IPS-20b (cell line): ENCODE measurements at regions not wholly inside any gene's neighbourhood (a gene's known extent, or its start where the extent isn't known, plus 50 kb on each side); places are given as distances from the start of the nearest gene placed in this dataset.

Source experiments
- H3K27ac ChIP-seq: one replicate; pipeline ENCODE4 v1.5.1; 2013; ENCODE audit warnings: low read length
- H3K27me3 ChIP-seq: 2 replicates; pipeline ENCODE4 v1.6.1; 2013; ENCODE audit warnings: mild to moderate bottlenecking, low read length, inconsistent platforms; ENCODE audit not compliant: insufficient read depth
- H3K36me3 ChIP-seq: 2 replicates; pipeline ENCODE4 v1.6.1; 2013; ENCODE audit warnings: low read depth, mild to moderate bottlenecking, inconsistent platforms, low read length, moderate library complexity; ENCODE audit not compliant: insufficient read depth
- H3K4me1 ChIP-seq: 2 replicates; pipeline ENCODE4 v1.6.1; 2013; ENCODE audit warnings: mild to moderate bottlenecking, control low read depth, inconsistent platforms, low read length, moderate library complexity; ENCODE audit not compliant: insufficient read depth
- H3K4me3 ChIP-seq: 2 replicates; pipeline ENCODE4 v1.5.1; 2013; ENCODE audit warnings: mild to moderate bottlenecking, low read length, inconsistent platforms
- H3K9ac ChIP-seq: 2 replicates; pipeline ENCODE4 v1.6.1; 2013; ENCODE audit warnings: low read depth, mild to moderate bottlenecking, inconsistent platforms, low read length, moderate library complexity
- H3K9me3 ChIP-seq: 2 replicates; pipeline ENCODE4 v1.6.1; 2013; ENCODE audit warnings: mild to moderate bottlenecking, low read depth, low read length, inconsistent platforms; ENCODE audit not compliant: insufficient read depth

DNA sequence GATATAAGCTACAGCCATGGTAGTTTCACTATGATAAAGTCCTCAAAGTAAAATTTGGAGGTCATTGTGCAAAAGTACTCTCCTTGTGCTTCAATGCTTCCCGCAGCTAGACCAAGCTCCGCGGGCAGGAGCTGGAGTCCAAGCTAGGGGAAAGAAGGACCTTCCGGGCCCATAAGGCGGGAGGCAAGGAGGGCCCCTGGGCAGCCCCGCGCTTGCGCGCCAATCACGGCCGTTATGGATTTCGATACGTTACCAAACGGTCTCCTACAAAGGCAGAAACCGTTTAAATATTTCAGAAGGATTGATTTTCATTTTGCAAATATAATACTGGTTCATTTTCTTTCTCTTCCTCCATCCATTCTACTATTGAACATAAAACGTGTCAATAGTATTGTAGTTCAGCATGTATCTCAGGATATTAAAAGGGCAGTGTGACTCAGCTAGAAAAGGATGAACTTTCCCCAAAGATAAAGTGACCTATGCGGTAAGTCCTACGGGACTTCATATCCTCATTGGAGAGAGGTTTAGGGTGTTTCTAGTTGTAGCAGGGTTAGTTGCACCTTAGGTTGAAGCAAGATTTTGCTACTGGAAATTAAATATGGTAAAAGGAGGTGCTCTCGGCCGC is 128.0 kb downstream of the KIF20B start:
- H3K27me3 ChIP-seq: no peaks in the 10 kb centered on the region

DNA sequence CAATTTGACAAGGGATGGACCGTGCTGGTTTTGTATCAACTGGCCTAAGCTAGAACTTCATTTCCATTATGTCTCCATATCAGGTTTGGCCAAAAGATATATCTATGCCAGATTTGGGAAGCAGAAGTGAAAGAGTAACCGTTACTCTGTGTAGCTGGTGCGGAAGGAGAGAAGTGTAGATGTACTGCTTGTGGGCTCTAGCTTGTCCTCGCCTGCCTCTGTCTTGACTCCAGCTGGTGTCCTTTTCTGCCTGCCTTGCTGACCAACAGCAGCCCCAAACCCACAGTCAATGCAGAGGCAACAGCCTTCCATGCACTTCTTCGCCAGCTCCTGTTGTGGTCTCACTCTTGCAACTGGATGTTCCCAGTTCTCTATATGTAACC is 128.5 kb downstream of the KIF20B start:
- Histone ChIP-seq H3K9me3 (no peaks in the 10 kb centered on the region), H3K27me3 (no peaks in the 10 kb centered on the region), H3K9ac (no peak overlapping the region), H3K27ac (no peak overlapping the region), H3K4me1 (no peaks in the 10 kb centered on the region), H3K36me3 (no peaks in the 10 kb centered on the region), H3K4me3 (no peak overlapping the region)

More for the DNA sequence above, 128.0 kb downstream of the KIF20B start:
- no peak overlapping the region for H3K4me3 ChIP-seq
- no peak overlapping the region for H3K9ac ChIP-seq
- H3K36me3 ChIP-seq: no peaks in the 10 kb centered on the region
- H3K9me3 ChIP-seq: no peaks in the 10 kb centered on the region
- H3K4me1 ChIP-seq: no peaks in the 10 kb centered on the region
- H3K27ac ChIP-seq: no peak overlapping the region

DNA sequence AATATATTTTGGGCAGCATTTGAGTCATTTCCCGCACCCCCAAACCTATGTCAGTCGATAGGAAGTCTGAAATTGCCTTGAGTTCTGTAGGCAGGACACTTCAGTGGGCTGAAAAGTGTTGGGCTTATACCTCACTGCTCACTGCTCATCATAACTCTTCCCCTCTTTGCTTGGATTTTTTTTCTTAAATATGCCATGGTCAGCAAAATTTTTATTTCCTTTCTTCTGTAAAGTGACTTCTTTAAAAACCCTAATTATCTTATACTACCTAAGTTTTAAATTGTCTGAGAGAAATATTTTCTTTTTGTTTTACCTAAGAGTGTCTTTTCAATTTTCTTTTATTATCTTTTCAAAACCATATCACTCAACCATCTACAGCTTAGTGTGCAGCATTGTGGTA is 129.2 kb downstream of the KIF20B start:
- Histone ChIP-seq H3K4me3 (no peak overlapping the region), H3K9ac (no peak overlapping the region), H3K27ac (no peak overlapping the region), H3K9me3 (no peaks in the 10 kb centered on the region), H3K27me3 (no peaks in the 10 kb centered on the region), H3K36me3 (no peaks in the 10 kb centered on the region), H3K4me1 (no peaks in the 10 kb centered on the region)

- H3K27ac ChIP-seq: no peak overlapping the region
- H3K4me1 ChIP-seq: no peaks in the 10 kb centered on the region
- no peaks in the 10 kb centered on the region for H3K36me3 ChIP-seq
- H3K9ac ChIP-seq: no peak overlapping the region
- H3K4me3 ChIP-seq: no peak overlapping the region
- no peaks in the 10 kb centered on the region for H3K27me3 ChIP-seq
- H3K9me3 ChIP-seq: no peaks in the 10 kb centered on the region
Measured at GRCh38 chr10:89836840-89837164, 135.4 kb downstream of the KIF20B start.

DNA sequence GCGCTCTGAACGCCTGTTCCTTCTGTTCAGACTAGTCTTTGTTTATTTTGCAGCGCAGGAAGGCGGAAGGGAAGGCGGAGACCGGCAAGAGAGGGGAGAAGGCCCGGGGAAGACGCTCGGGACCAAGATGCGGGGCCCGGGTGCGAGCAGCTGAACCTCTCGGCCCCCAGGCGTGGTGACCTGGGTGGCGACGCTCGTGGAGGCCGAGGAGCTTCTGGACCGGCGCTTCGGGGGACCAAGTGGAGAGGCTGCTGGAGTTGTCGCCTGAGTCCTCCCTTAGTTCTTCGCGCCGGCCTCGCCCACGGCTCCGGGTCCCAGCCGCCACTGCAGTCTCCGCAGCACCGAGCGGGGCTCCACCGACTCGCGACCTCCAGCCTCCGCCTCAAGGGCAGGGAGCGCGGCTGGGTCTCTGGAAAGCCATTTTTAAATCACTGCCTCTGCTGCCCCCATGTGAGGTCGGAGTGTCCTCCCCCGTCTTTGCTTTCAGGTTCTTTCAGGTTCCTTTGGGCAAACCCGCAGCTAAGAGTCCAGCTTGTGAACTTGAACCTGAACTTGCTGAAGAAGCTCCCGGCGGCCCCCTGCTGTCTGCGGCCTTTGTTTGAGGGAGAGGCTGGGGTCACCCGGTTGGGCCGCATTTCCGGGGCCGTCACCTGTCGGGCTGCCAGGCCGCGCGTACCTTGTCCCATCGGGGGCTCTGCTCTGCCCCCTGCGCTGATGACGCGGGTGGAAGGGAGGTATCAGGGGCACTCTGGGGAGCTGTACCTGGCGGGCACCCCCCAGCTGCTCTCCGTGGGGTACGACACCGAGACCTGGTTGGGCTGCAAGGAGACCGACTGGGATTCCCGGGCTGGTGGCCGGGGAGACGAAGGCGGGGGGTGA is 136.0 kb downstream of the KIF20B start:
- H3K9ac ChIP-seq: no peak overlapping the region
- no peaks in the 10 kb centered on the region for H3K27me3 ChIP-seq
- no peaks in the 10 kb centered on the region for H3K9me3 ChIP-seq
- H3K4me3 ChIP-seq: no peak overlapping the region
- no peaks in the 10 kb centered on the region for H3K36me3 ChIP-seq
- no peaks in the 10 kb centered on the region for H3K4me1 ChIP-seq
- H3K27ac ChIP-seq: no peak overlapping the region

DNA sequence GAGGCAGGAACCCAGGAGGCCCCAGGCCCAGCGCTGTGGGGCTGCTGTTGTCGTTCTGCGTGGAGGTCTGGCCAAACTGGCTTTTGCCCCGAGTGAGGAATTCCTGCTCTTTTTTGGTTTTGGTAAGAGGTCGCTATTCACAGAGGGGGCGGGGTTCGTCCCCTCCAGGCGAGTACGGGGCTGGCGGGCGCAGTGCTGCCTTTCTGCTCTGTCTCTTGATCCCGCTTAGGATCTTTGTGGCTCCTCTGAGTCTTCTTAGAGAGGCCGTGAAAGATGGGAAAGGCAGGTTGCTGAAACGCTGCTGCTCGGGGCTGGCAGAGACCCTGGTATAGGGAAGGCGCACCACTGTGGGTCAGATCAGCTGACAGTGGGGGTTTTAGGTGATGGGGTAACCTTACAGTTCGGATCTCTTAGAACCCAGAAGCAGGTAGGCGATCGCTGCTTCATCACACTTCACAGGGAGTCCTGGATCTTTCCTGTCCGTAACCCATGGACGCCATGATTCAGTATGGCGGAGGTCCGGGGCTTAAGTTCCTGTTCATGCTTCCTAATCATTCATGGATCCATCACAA is 136.7 kb downstream of the KIF20B start:
- Histone ChIP-seq H3K4me3 (no peak overlapping the region), H3K36me3 (no peaks in the 10 kb centered on the region), H3K27me3 (no peaks in the 10 kb centered on the region), H3K27ac (no peak overlapping the region), H3K9ac (no peak overlapping the region), H3K9me3 (no peaks in the 10 kb centered on the region), H3K4me1 (no peaks in the 10 kb centered on the region)

- H3K27ac ChIP-seq: no peak overlapping the region
- no peak overlapping the region for H3K9ac ChIP-seq
- no peaks in the 10 kb centered on the region for H3K36me3 ChIP-seq
- H3K4me1 ChIP-seq: peaks cover 6% of the 10 kb centered on the region
- H3K27me3 ChIP-seq: no peaks in the 10 kb centered on the region
- no peak overlapping the region for H3K4me3 ChIP-seq
- H3K9me3 ChIP-seq: no peaks in the 10 kb centered on the region
Measured at GRCh38 chr10:89845541-89846280, 144.3 kb downstream of the KIF20B start.

DNA sequence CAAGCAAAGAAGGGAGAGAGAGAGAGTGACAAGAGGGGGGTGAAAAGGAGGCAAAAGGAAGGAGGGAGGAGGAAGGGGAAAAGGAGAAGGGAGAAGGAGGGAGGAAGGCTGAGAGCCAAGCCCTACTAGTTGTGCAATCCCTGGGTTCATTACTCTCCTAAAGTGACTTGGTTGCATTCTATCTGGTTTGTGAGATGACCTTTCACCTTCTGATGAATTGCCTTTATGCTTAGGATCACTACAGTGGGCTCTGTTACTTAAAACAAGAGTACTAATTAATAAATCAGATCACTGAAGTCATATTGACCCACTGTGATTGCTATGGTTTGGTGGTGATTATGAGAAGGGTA is 144.9 kb downstream of the KIF20B start:
- Histone ChIP-seq H3K4me3 (no peak overlapping the region), H3K27me3 (no peaks in the 10 kb centered on the region), H3K27ac (no peak overlapping the region), H3K9me3 (no peaks in the 10 kb centered on the region), H3K36me3 (no peaks in the 10 kb centered on the region), H3K9ac (no peak overlapping the region), H3K4me1 (peaks cover 6% of the 10 kb centered on the region)

- H3K27ac ChIP-seq: no peak overlapping the region
- no peak overlapping the region for H3K4me3 ChIP-seq
- H3K27me3 ChIP-seq: no peaks in the 10 kb centered on the region
- H3K9ac ChIP-seq: no peak overlapping the region
- no peaks in the 10 kb centered on the region for H3K9me3 ChIP-seq
- peaks cover 6% of the 10 kb centered on the region for H3K4me1 ChIP-seq
- no peaks in the 10 kb centered on the region for H3K36me3 ChIP-seq
Measured at GRCh38 chr10:89846786-89847185, 145.4 kb downstream of the KIF20B start.

GRCh38 chr10:89852872-89853271 is 151.5 kb downstream of the KIF20B start:
- H3K4me3 ChIP-seq: no peak overlapping the region
- H3K36me3 ChIP-seq: no peaks in the 10 kb centered on the region
- H3K27me3 ChIP-seq: no peaks in the 10 kb centered on the region
- H3K9me3 ChIP-seq: no peaks in the 10 kb centered on the region
- H3K4me1 ChIP-seq: no peaks in the 10 kb centered on the region
- H3K9ac ChIP-seq: no peak overlapping the region
- H3K27ac ChIP-seq: no peak overlapping the region

GRCh38 chr10:89853781-89854191 is 152.4 kb downstream of the KIF20B start:
- Histone ChIP-seq H3K27me3 (no peaks in the 10 kb centered on the region), H3K9ac (no peak overlapping the region), H3K4me3 (no peak overlapping the region), H3K36me3 (no peaks in the 10 kb centered on the region), H3K27ac (no peak overlapping the region), H3K9me3 (no peaks in the 10 kb centered on the region), H3K4me1 (no peaks in the 10 kb centered on the region)
